Mesendoderm (in vitro differentiated cells): ENCODE measurements at regions not wholly inside any gene's neighbourhood (a gene's known extent, or its start where the extent isn't known, plus 50 kb on each side); places are given as distances from the start of the nearest gene placed in this dataset.

ENCODE experiments used
- DNase-seq: peaks from one replicate; pipeline ENCODE4 v3.0.0; 2013
- H2AK5ac ChIP-seq: 2 replicates; pipeline ENCODE4 v1.6.1; 2013; ENCODE audit warnings: low read length, inconsistent platforms
- H2BK120ac ChIP-seq: 2 replicates; pipeline ENCODE4 v1.6.1; 2013; ENCODE audit warnings: low read depth, mild to moderate bottlenecking, low read length, moderate library complexity, mixed read lengths
- H2BK15ac ChIP-seq: replicated peaks from 2 replicates; pipeline ENCODE4 v1.6.1; 2013; ENCODE audit warnings: low read depth, mild to moderate bottlenecking, moderate library complexity
- H2BK5ac ChIP-seq: 2 replicates; pipeline ENCODE4 v1.6.1; 2013; ENCODE audit warnings: low read length, inconsistent platforms
- H3K18ac ChIP-seq: 2 replicates; pipeline ENCODE4 v1.6.1; 2013; ENCODE audit warnings: mild to moderate bottlenecking, low read length, mixed read lengths
- H3K23ac ChIP-seq: one replicate; pipeline ENCODE4 v1.6.1; 2013; ENCODE audit warnings: low read length
- H3K27ac ChIP-seq: 2 replicates; pipeline ENCODE4 v1.5.1; 2013; ENCODE audit warnings: low read depth, mild to moderate bottlenecking, inconsistent platforms, low read length, moderate library complexity
- H3K27me3 ChIP-seq: 2 replicates; pipeline ENCODE4 v1.6.1; 2013; ENCODE audit warnings: low read length, control low read depth, mild to moderate bottlenecking, inconsistent platforms; ENCODE audit not compliant: insufficient read depth, poor library complexity
- H3K36me3 ChIP-seq: 2 replicates; pipeline ENCODE4 v1.6.1; 2013; ENCODE audit warnings: low read length, inconsistent platforms; ENCODE audit not compliant: control insufficient read depth, insufficient read depth
- H3K4ac ChIP-seq: one replicate; pipeline ENCODE4 v1.6.1; 2013; ENCODE audit warnings: low read depth, mild to moderate bottlenecking, low read length, moderate library complexity
- H3K4me1 ChIP-seq: 2 replicates; pipeline ENCODE4 v1.6.1; 2013; ENCODE audit warnings: low read depth, low read length, inconsistent platforms; ENCODE audit not compliant: control insufficient read depth
- H3K4me2 ChIP-seq: 2 replicates; pipeline ENCODE4 v1.6.1; 2013; ENCODE audit warnings: low read length
- H3K4me3 ChIP-seq: 2 replicates; pipeline ENCODE4 v1.5.1; 2013; ENCODE audit warnings: mild to moderate bottlenecking, low read length
- H3K56ac ChIP-seq: one replicate; pipeline ENCODE4 v1.6.1; 2013; ENCODE audit warnings: low read length
- H3K79me1 ChIP-seq: 2 replicates; pipeline ENCODE4 v1.6.1; 2013; ENCODE audit warnings: low read length, inconsistent platforms
- H3K79me2 ChIP-seq: 2 replicates; pipeline ENCODE4 v1.6.1; 2013; ENCODE audit warnings: mild to moderate bottlenecking, low read length; ENCODE audit not compliant: control insufficient read depth, insufficient read depth
- H3K9ac ChIP-seq: 2 replicates; pipeline ENCODE4 v1.6.1; 2013; ENCODE audit warnings: low read length, inconsistent platforms
- H4K5ac ChIP-seq: one replicate; pipeline ENCODE4 v1.6.1; 2013; ENCODE audit warnings: low read length
- H4K8ac ChIP-seq: one replicate; pipeline ENCODE4 v1.6.1; 2013; ENCODE audit warnings: low read depth, mild to moderate bottlenecking, control low read depth, low read length, moderate library complexity
- WGBS: extraction: QIAGEN DNeasy Blood & Tissue Kit; methylation state at CpG from one replicate; pipeline ENCODE4 v1.1.7; 2013; ENCODE audit warnings: low lambda C conversion rate, missing lambda C conversion rate; ENCODE audit not compliant: insufficient coverage; ENCODE audit errors: extremely low coverage; 5-methylcytosine and 5-hydroxymethylcytosine counted together

GRCh38 chr11:92357841-92358240 lies 133.2 kb downstream of the FAT3 start:
- WGBS, result no CpG with 5 or more reads among the region's 2 CpGs
- no peak overlapping the region for H3K4me3 ChIP-seq

GRCh38 chr11:92361551-92361950 lies 136.9 kb downstream of the FAT3 start:
- Histone ChIP-seq H3K4me3 (no peak overlapping the region), H3K56ac (no peak overlapping the region), H3K23ac (no peak overlapping the region), H3K4me1 (no peaks in the 10 kb centered on the region), H3K36me3 (no peaks in the 10 kb centered on the region), H3K27ac (no peak overlapping the region), H4K8ac (no peak overlapping the region), H3K79me2 (no peaks in the 10 kb centered on the region), H3K18ac (no peak overlapping the region), H2AK5ac (no peak overlapping the region), H3K9ac (no peak overlapping the region), H4K5ac (no peak overlapping the region), H3K4ac (no peak overlapping the region), H3K4me2 (no peak overlapping the region), H2BK120ac (no peak overlapping the region), H3K27me3 (no peaks in the 10 kb centered on the region), H2BK15ac (no peak overlapping the region), H2BK5ac (no peak overlapping the region), H3K79me1 (peaks cover 6% of the 10 kb centered on the region)
- WGBS, result no CpG with 5 or more reads among the region's 2 CpGs
- DNase-seq, result no peak

More at GRCh38 chr11:92357841-92358240, 133.2 kb downstream of the FAT3 start:
- Histone ChIP-seq H3K27me3 (no peaks in the 10 kb centered on the region), H2BK15ac (no peak overlapping the region), H4K8ac (no peak overlapping the region), H4K5ac (no peak overlapping the region), H2BK120ac (no peak overlapping the region), H3K4me1 (peaks cover 1% of the 10 kb centered on the region), H3K56ac (no peak overlapping the region), H3K9ac (no peak overlapping the region), H3K79me1 (peaks cover 2% of the 10 kb centered on the region), H3K36me3 (no peaks in the 10 kb centered on the region), H2BK5ac (no peak overlapping the region), H3K4ac (no peak overlapping the region), H2AK5ac (no peak overlapping the region), H3K4me2 (no peak overlapping the region), H3K18ac (no peak overlapping the region), H3K23ac (no peak overlapping the region), H3K79me2 (peaks cover 2% of the 10 kb centered on the region), H3K27ac (no peak overlapping the region)
- no peak for DNase-seq

GRCh38 chr11:92362989-92363388 lies 138.4 kb downstream of the FAT3 start:
- no peak overlapping the region for H3K18ac ChIP-seq
- no peak for DNase-seq
- H4K5ac ChIP-seq, result no peak overlapping the region
- H3K27ac ChIP-seq, result no peak overlapping the region
- no peak overlapping the region for H2AK5ac ChIP-seq
- H2BK5ac ChIP-seq, result no peak overlapping the region
- H3K4ac ChIP-seq, result no peak overlapping the region
- no CpG with 5 or more reads among the region's 1 CpG for WGBS
- no peak overlapping the region for H3K23ac ChIP-seq
- no peaks in the 10 kb centered on the region for H3K27me3 ChIP-seq
- no peaks in the 10 kb centered on the region for H3K36me3 ChIP-seq
- peaks cover 11% of the 10 kb centered on the region for H3K79me1 ChIP-seq
- no peak overlapping the region for H3K9ac ChIP-seq
- H3K4me2 ChIP-seq, result no peak overlapping the region
- H3K4me1 ChIP-seq, result no peaks in the 10 kb centered on the region
- H3K4me3 ChIP-seq, result no peak overlapping the region
- no peak overlapping the region for H2BK120ac ChIP-seq
- no peak overlapping the region for H2BK15ac ChIP-seq
- H3K56ac ChIP-seq, result no peak overlapping the region
- peaks cover 2% of the 10 kb centered on the region for H3K79me2 ChIP-seq
- no peak overlapping the region for H4K8ac ChIP-seq

GRCh38 chr11:92364177-92364576 lies 139.6 kb downstream of the FAT3 start:
- Histone ChIP-seq H3K9ac (no peak overlapping the region), H4K5ac (no peak overlapping the region), H3K4me1 (no peaks in the 10 kb centered on the region), H3K4me3 (no peak overlapping the region), H4K8ac (no peak overlapping the region), H3K79me1 (peaks cover 11% of the 10 kb centered on the region), H3K18ac (no peak overlapping the region), H3K23ac (no peak overlapping the region), H3K27ac (no peak overlapping the region), H3K36me3 (no peaks in the 10 kb centered on the region), H2AK5ac (no peak overlapping the region), H3K56ac (no peak overlapping the region), H3K79me2 (peaks cover 2% of the 10 kb centered on the region), H2BK5ac (no peak overlapping the region), H3K4ac (no peak overlapping the region), H2BK120ac (no peak overlapping the region), H2BK15ac (no peak overlapping the region), H3K27me3 (no peaks in the 10 kb centered on the region), H3K4me2 (no peak overlapping the region)
- WGBS, result no CpG with 5 or more reads among the region's 4 CpGs
- no peak for DNase-seq

- peak; percentile 48 for DNase-seq
- H2BK15ac ChIP-seq, result no peak overlapping the region
- H3K4me1 ChIP-seq, result peaks cover 5% of the 10 kb centered on the region
- H3K4me2 ChIP-seq, result no peak overlapping the region
- no CpG with 5 or more reads among the region's 3 CpGs for WGBS
- no peak overlapping the region for H3K9ac ChIP-seq
- no peak overlapping the region for H3K23ac ChIP-seq
- peaks cover 7% of the 10 kb centered on the region for H3K79me2 ChIP-seq
- H2BK120ac ChIP-seq, result no peak overlapping the region
- H4K5ac ChIP-seq, result no peak overlapping the region
- peaks cover 10% of the 10 kb centered on the region for H3K79me1 ChIP-seq
- no peak overlapping the region for H3K56ac ChIP-seq
- no peak overlapping the region for H3K18ac ChIP-seq
- H2BK5ac ChIP-seq, result no peak overlapping the region
- H3K36me3 ChIP-seq, result no peaks in the 10 kb centered on the region
- no peak overlapping the region for H3K4me3 ChIP-seq
- H2AK5ac ChIP-seq, result no peak overlapping the region
- H3K27ac ChIP-seq, result no peak overlapping the region
- no peaks in the 10 kb centered on the region for H3K27me3 ChIP-seq
- H4K8ac ChIP-seq, result no peak overlapping the region
- no peak overlapping the region for H3K4ac ChIP-seq
Measured at GRCh38 chr11:92376146-92376599, 151.6 kb downstream of the FAT3 start.

GRCh38 chr11:92376680-92377079 lies 152.1 kb downstream of the FAT3 start:
- H2BK15ac ChIP-seq, result no peak overlapping the region
- WGBS, result no CpG with 5 or more reads among the region's 1 CpG
- H3K27me3 ChIP-seq, result no peaks in the 10 kb centered on the region
- H3K4me3 ChIP-seq, result no peak overlapping the region
- H3K23ac ChIP-seq, result no peak overlapping the region
- no peak overlapping the region for H2BK120ac ChIP-seq
- no peak overlapping the region for H3K18ac ChIP-seq
- no peak overlapping the region for H2AK5ac ChIP-seq
- peaks cover 7% of the 10 kb centered on the region for H3K79me2 ChIP-seq
- H3K36me3 ChIP-seq, result no peaks in the 10 kb centered on the region
- H3K9ac ChIP-seq, result no peak overlapping the region
- H3K4ac ChIP-seq, result no peak overlapping the region
- H4K5ac ChIP-seq, result no peak overlapping the region
- peaks cover 8% of the 10 kb centered on the region for H3K79me1 ChIP-seq
- H2BK5ac ChIP-seq, result no peak overlapping the region
- no peak overlapping the region for H4K8ac ChIP-seq
- no peak overlapping the region for H3K27ac ChIP-seq
- no peak for DNase-seq
- no peak overlapping the region for H3K56ac ChIP-seq
- H3K4me1 ChIP-seq, result peaks cover 5% of the 10 kb centered on the region
- H3K4me2 ChIP-seq, result no peak overlapping the region
